ENCODE measurements at regions not wholly inside any gene's neighbourhood (a gene's known extent, or its start where the extent isn't known, plus 50 kb on each side); places are given as distances from the start of the nearest gene placed in this dataset.

GRCh38 chr14:53391631-53392285 is 238.6 kb upstream of the DDHD1 start:
- H3K9me3 ChIP-seq, result no peaks in the 10 kb centered on the region
- no peaks in the 10 kb centered on the region for H3K36me3 ChIP-seq (ENCODE audit: low read depth, missing control alignments)
- intact Hi-C loops (cut with DNase I; ENCODE audit: low total_unique reads), result no loop called here
- DNase-seq, result no peak
- no peak overlapping the region for H3K4me3 ChIP-seq
- H3K27me3 ChIP-seq, result no peaks in the 10 kb centered on the region
- no peak overlapping the region for H3K27ac ChIP-seq
- no peaks in the 10 kb centered on the region for H3K4me1 ChIP-seq
- 71 to 81% methylated on average over 4 of the region's 4 CpGs for WGBS, 2 donors
- TF ChIP-seq, protein P1, sequence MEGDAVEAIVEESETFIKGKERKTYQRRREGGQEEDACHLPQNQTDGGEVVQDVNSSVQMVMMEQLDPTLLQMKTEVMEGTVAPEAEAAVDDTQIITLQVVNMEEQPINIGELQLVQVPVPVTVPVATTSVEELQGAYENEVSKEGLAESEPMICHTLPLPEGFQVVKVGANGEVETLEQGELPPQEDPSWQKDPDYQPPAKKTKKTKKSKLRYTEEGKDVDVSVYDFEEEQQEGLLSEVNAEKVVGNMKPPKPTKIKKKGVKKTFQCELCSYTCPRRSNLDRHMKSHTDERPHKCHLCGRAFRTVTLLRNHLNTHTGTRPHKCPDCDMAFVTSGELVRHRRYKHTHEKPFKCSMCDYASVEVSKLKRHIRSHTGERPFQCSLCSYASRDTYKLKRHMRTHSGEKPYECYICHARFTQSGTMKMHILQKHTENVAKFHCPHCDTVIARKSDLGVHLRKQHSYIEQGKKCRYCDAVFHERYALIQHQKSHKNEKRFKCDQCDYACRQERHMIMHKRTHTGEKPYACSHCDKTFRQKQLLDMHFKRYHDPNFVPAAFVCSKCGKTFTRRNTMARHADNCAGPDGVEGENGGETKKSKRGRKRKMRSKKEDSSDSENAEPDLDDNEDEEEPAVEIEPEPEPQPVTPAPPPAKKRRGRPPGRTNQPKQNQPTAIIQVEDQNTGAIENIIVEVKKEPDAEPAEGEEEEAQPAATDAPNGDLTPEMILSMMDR (IDR thresholded peaks at IDR 0.05), result no peak

GRCh38 chr14:53391156-53391555 is 238.0 kb upstream of the DDHD1 start:
- 58 to 62% methylated on average over 2 of the region's 2 CpGs for WGBS, 2 donors
- Histone ChIP-seq H3K27ac (no peak overlapping the region), H3K27me3 (no peaks in the 10 kb centered on the region), H3K4me1 (no peaks in the 10 kb centered on the region), H3K4me3 (no peak overlapping the region), H3K9me3 (no peaks in the 10 kb centered on the region), H3K36me3 (ENCODE audit: low read depth, missing control alignments) (no peaks in the 10 kb centered on the region)
- intact Hi-C loops (cut with DNase I; ENCODE audit: low total_unique reads), result no loop called here
- no peak for DNase-seq
- TF ChIP-seq, protein P1 (IDR thresholded peaks at IDR 0.05), result no peak
- TF ChIP-seq POLR2A (IDR thresholded peaks at IDR 0.05), result no peak

- no peak for TF ChIP-seq POLR2A (IDR thresholded peaks at IDR 0.05)
- TF ChIP-seq, protein P1 (IDR thresholded peaks at IDR 0.05), result no peak
- no peaks in the 10 kb centered on the region for H3K36me3 ChIP-seq (ENCODE audit: low read depth, missing control alignments)
- no peak overlapping the region for H3K4me3 ChIP-seq
- intact Hi-C loops (cut with DNase I; ENCODE audit: low total_unique reads), result no loop called here
- no peaks in the 10 kb centered on the region for H3K27me3 ChIP-seq
- WGBS, 2 donors, result 93 to 95% methylated on average over 7 of the region's 7 CpGs
- H3K27ac ChIP-seq, result no peak overlapping the region
- H3K9me3 ChIP-seq, result no peaks in the 10 kb centered on the region
- H3K4me1 ChIP-seq, result no peaks in the 10 kb centered on the region
- no peak for DNase-seq
These were observed 236.9 kb upstream of the DDHD1 start for GRCh38 chr14:53390008-53390407.

GRCh38 chr14:53389202-53389601 is 236.1 kb upstream of the DDHD1 start:
- DNase-seq, result no peak
- Histone ChIP-seq H3K4me1 (no peaks in the 10 kb centered on the region), H3K27ac (no peak overlapping the region), H3K4me3 (no peak overlapping the region), H3K36me3 (ENCODE audit: low read depth, missing control alignments) (no peaks in the 10 kb centered on the region), H3K9me3 (no peaks in the 10 kb centered on the region), H3K27me3 (no peaks in the 10 kb centered on the region)
- TF ChIP-seq POLR2A (IDR thresholded peaks at IDR 0.05), result no peak
- TF ChIP-seq, protein P1 (IDR thresholded peaks at IDR 0.05), result no peak
- WGBS, 2 donors, result 88 to 90% methylated on average over 1 of the region's 1 CpG
- intact Hi-C loops (cut with DNase I; ENCODE audit: low total_unique reads), result no loop called here

- H3K4me1 ChIP-seq, result no peaks in the 10 kb centered on the region
- H3K27me3 ChIP-seq, result no peaks in the 10 kb centered on the region
- no peak for TF ChIP-seq POLR2A (IDR thresholded peaks at IDR 0.05)
- TF ChIP-seq, protein P1 (IDR thresholded peaks at IDR 0.05), result no peak
- no peak overlapping the region for H3K4me3 ChIP-seq
- no peaks in the 10 kb centered on the region for H3K9me3 ChIP-seq
- intact Hi-C loops (cut with DNase I; ENCODE audit: low total_unique reads), result no loop called here
- WGBS, 2 donors, result 90 to 94% methylated on average over 4 of the region's 4 CpGs
- no peaks in the 10 kb centered on the region for H3K36me3 ChIP-seq (ENCODE audit: low read depth, missing control alignments)
- DNase-seq, result no peak
- no peak overlapping the region for H3K27ac ChIP-seq
These were observed 233.2 kb upstream of the DDHD1 start for GRCh38 chr14:53386362-53386761.

Measured in testis (tissue), 2 donors.